Psoas muscle (tissue), 7 donors: ENCODE measurements at regions not wholly inside any gene's neighbourhood (a gene's known extent, or its start where the extent isn't known, plus 50 kb on each side); places are given as distances from the start of the nearest gene placed in this dataset.

Experiments
- ATAC-seq, 4 donors: fragments of 200-7000 bp; cut with Tn5 transposase; one replicate each; pipeline ENCODE4 v1.9.1; 2020; ENCODE audit warnings: moderate library complexity in 3 of 4, mild to moderate bottlenecking in 2 of 4
- DNase-seq, 2 donors: peaks; one replicate each; pipeline ENCODE4 v3.0.0-alpha.2; 2020
- H3K27ac ChIP-seq: fragments of 200-600 bp; one replicate; pipeline ENCODE4 v1.8.0; 2022
- H3K27me3 ChIP-seq, 3 donors: fragments of 200-600 bp in 1 of 3; one replicate each; pipeline versions ENCODE4 v1.6.1 to v1.8.0; 2013 to 2022; ENCODE audit warnings: low read length in 2 of 3, mild to moderate bottlenecking in 2 of 3, moderate library complexity in 1 of 3; ENCODE audit not compliant: insufficient read depth in 3 of 3
- H3K36me3 ChIP-seq, 2 donors: fragments of 200-600 bp in 1 of 2; one replicate each; pipeline versions ENCODE4 v1.6.1 to v1.8.0; 2013 to 2022; ENCODE audit warnings: low read depth in 1 of 2, mild to moderate bottlenecking in 1 of 2, moderate library complexity in 1 of 2; ENCODE audit not compliant: insufficient read depth in 1 of 2
- H3K4me1 ChIP-seq: fragments of 200-600 bp; one replicate; pipeline ENCODE4 v1.8.0; 2022
- H3K4me3 ChIP-seq: fragments of 200-600 bp; one replicate; pipeline ENCODE4 v1.8.0; 2022; ENCODE audit warnings: mild to moderate bottlenecking
- H3K9me3 ChIP-seq: fragments of 200-600 bp; one replicate; pipeline ENCODE4 v1.8.0; 2022
- CTCF ChIP-seq: fragments of 200-600 bp; IDR thresholded peaks from one replicate; pipeline ENCODE4 v1.8.0; 2022; ENCODE audit warnings: antibody characterized with exemption
- WGBS, 3 donors: extraction: QIAGEN DNeasy Blood & Tissue Kit; methylation state at CpG; one replicate each; pipeline versions ENCODE4 v1.1.6 to v1.1.7; 2013; 5-methylcytosine and 5-hydroxymethylcytosine counted together
- intact Hi-C, 2 donors: fragments of 100-400 bp; cut with DNase I; formaldehyde crosslinking; loops; one replicate each; pipeline versions ENCODE4 v1.11.0 to v1.14.2; 2022
- donor health status: healthy with polysubstance abuse.
- donor health status: DM: no; HTN: no; CAD: no; lungs with moderate emphysema.
- donor health status: Bipolar disorder and iron deficiency.
- donor health status: healthy.
- donor health status: DM: yes; HTN: yes; CAD: no.
- donor health status: DM: no; HTN: no; CAD: no.
- donor health status: DM: yes; HTN: yes; CAD: no.

- Histone ChIP-seq H3K4me3 (no peak overlapping the region), H3K9me3 (no peaks in the 10 kb centered on the region), H3K27ac (no peak overlapping the region), H3K27me3 (no peaks in the 10 kb centered on the region), H3K36me3 (no peaks in the 10 kb centered on the region), H3K4me1 (no peaks in the 10 kb centered on the region)
- TF ChIP-seq CTCF: no peak
- ATAC-seq (no peak), DNase-seq (no peak)
- 76 to 86% (median 80%) methylated on average over 4 of the region's 4 CpGs for WGBS, 3 donors
- intact Hi-C loops: no loop called here
These were observed 223.0 kb upstream of the NR5A2 start for GRCh38 chr1:199804526-199804925.

- WGBS, 3 donors: 61 to 71% (median 65%) methylated on average over 2 of the region's 2 CpGs
- no peak for TF ChIP-seq CTCF
- H3K27ac ChIP-seq: no peak overlapping the region
- DNase-seq (no peak), ATAC-seq (no peak)
- no peak overlapping the region for H3K4me3 ChIP-seq
- no peaks in the 10 kb centered on the region for H3K27me3 ChIP-seq
- H3K9me3 ChIP-seq: no peaks in the 10 kb centered on the region
- intact Hi-C loops: no loop called here
- no peaks in the 10 kb centered on the region for H3K4me1 ChIP-seq
- no peaks in the 10 kb centered on the region for H3K36me3 ChIP-seq
These were observed 219.2 kb upstream of the NR5A2 start for GRCh38 chr1:199808110-199808870.

- H3K4me3 ChIP-seq: no peak overlapping the region
These were observed 218.2 kb upstream of the NR5A2 start for GRCh38 chr1:199809311-199809710.

GRCh38 chr1:199811163-199811562 is 216.3 kb upstream of the NR5A2 start:
- no peaks in the 10 kb centered on the region for H3K9me3 ChIP-seq
- WGBS, 3 donors: 84 to 94% (median 94%) methylated on average over 5 of the region's 5 CpGs
- TF ChIP-seq CTCF: no peak
- H3K36me3 ChIP-seq: no peaks in the 10 kb centered on the region
- no peaks in the 10 kb centered on the region for H3K27me3 ChIP-seq
- intact Hi-C loops: no loop called here
- no peak for DNase-seq
- H3K27ac ChIP-seq: no peak overlapping the region
- no peaks in the 10 kb centered on the region for H3K4me1 ChIP-seq
- no peak overlapping the region for H3K4me3 ChIP-seq
- ATAC-seq: no peak

More at GRCh38 chr1:199809311-199809710, 218.2 kb upstream of the NR5A2 start:
- TF ChIP-seq CTCF: no peak
- DNase-seq: no peak
- Histone ChIP-seq H3K9me3 (no peaks in the 10 kb centered on the region), H3K4me1 (no peaks in the 10 kb centered on the region), H3K36me3 (no peaks in the 10 kb centered on the region), H3K27me3 (no peaks in the 10 kb centered on the region), H3K27ac (no peak overlapping the region)
- intact Hi-C loops: no loop called here
- 39 to 97% (median 90%) methylated on average over 1 of the region's 1 CpG for WGBS, 3 donors
- no peak for ATAC-seq

GRCh38 chr1:199813198-199813597 is 214.3 kb upstream of the NR5A2 start:
- Histone ChIP-seq H3K9me3 (no peaks in the 10 kb centered on the region), H3K36me3 (no peaks in the 10 kb centered on the region), H3K4me1 (no peaks in the 10 kb centered on the region), H3K27ac (no peak overlapping the region), H3K27me3 (no peaks in the 10 kb centered on the region), H3K4me3 (no peak overlapping the region)
- DNase-seq (no peak), ATAC-seq (no peak)
- WGBS, 3 donors: 73% methylated on average over 4 of the region's 4 CpGs
- TF ChIP-seq CTCF: no peak
- intact Hi-C loops: no loop called here
